Panc1 (cell line): ENCODE measurements at regions not wholly inside any gene's neighbourhood (a gene's known extent, or its start where the extent isn't known, plus 50 kb on each side); places are given as distances from the start of the nearest gene placed in this dataset.

Experiments used
- ATAC-seq: fragments of 200-7000 bp; cut with Tn5 transposase; 2 replicates; pipeline ENCODE4 v1.9.1; 2020; ENCODE audit warnings: mild to moderate bottlenecking, moderate library complexity
- BruUV-seq: library from RNA; stranded (reverse); fragments of 400-500 nt; replicated peaks from 2 replicates; lab custom pipeline; 2021; lab: Mats Ljungman, UMichigan
- CTCF ChIA-PET: fragments of 300-600 bp; sonication (Branson Sonifier 250); formaldehyde crosslinking; loops from one replicate; lab custom pipeline; 2022; ENCODE audit warnings: antibody characterized with exemption; lab: Charles Lee
- POLR2A ChIA-PET: fragments of 300-600 bp; sonication (Branson Sonifier 250); formaldehyde crosslinking; loops from one replicate; lab custom pipeline; 2022; ENCODE audit warnings: antibody characterized with exemption; lab: Charles Lee
- DNase-seq: peaks from one replicate; pipeline ENCODE4 v3.0.0-alpha.2; 2010; ENCODE audit warnings: low read depth, low spot score
- H3K27ac ChIP-seq: 2 replicates; pipeline ENCODE4 v1.5.1; 2011; ENCODE audit warnings: mild to moderate bottlenecking, low read length, inconsistent platforms
- H3K27me3 ChIP-seq: fragments of 200-500 bp; sonication (Bioruptor generic); 2 replicates; pipeline ENCODE4 v1.6.0; 2014; ENCODE audit warnings: low read length, inconsistent platforms; ENCODE audit not compliant: control insufficient read depth, insufficient read depth
- H3K36me3 ChIP-seq: fragments of 200-500 bp; sonication (Bioruptor generic); 2 replicates; pipeline ENCODE4 v1.5.1; 2014; ENCODE audit warnings: inconsistent platforms, mild to moderate bottlenecking, low read length, moderate library complexity; ENCODE audit not compliant: control insufficient read depth, insufficient read depth
- H3K4me1 ChIP-seq: 2 replicates; pipeline ENCODE4 v1.5.1; 2011; ENCODE audit warnings: inconsistent platforms, mild to moderate bottlenecking, low read length, moderate library complexity; ENCODE audit not compliant: control insufficient read depth, insufficient read depth
- H3K4me3 ChIP-seq, 2 experiments: 2 replicates each; pipeline ENCODE4 v1.5.1; 2011 to 2012; ENCODE audit warnings: low read depth in 2 of 2, low read length in 2 of 2, mild to moderate bottlenecking in 2 of 2, inconsistent platforms in 1 of 2, moderate library complexity in 1 of 2
- H3K9me3 ChIP-seq: fragments of 200-500 bp; sonication (Bioruptor generic); 2 replicates; pipeline ENCODE4 v1.5.1; 2014; ENCODE audit warnings: low read depth, mild to moderate bottlenecking, inconsistent platforms, low read length, moderate library complexity; ENCODE audit not compliant: control insufficient read depth, insufficient read depth
- POLR2AphosphoS5 ChIP-seq: IDR thresholded peaks from 2 replicates; pipeline ENCODE4 v1.6.1; 2012; ENCODE audit warnings: mild to moderate bottlenecking, low read depth, low read length, moderate library complexity
- SIN3A ChIP-seq: IDR thresholded peaks from 2 replicates; pipeline ENCODE4 v1.6.1; 2012; ENCODE audit warnings: low read depth, mild to moderate bottlenecking, low read length, moderate library complexity, borderline replicate concordance; ENCODE audit not compliant: insufficient read depth
- TCF7L2 ChIP-seq: IDR thresholded peaks from 2 replicates; pipeline ENCODE4 v1.6.1; 2011; ENCODE audit warnings: mild to moderate bottlenecking, low read depth, low read length, inconsistent platforms
- in situ Hi-C: cut with HindIII; loops from 2 replicates; pipeline ENCODE4 v1.10.0; 2016; ENCODE audit warnings: low sequenced_read_pairs, low pct_unique_long_range_greater_than_20kb
- intact Hi-C: fragments of 100-400 bp; cut with micrococcal nuclease; formaldehyde crosslinking; loops from one replicate; pipeline ENCODE4 v1.10.0; 2022; ENCODE audit not compliant: unreplicated experiment
- TF ChIP-seq, protein P1 (sequence below): fragments of 450-650 bp; IDR thresholded peaks from 2 replicates; pipeline ENCODE4 v1.5.1; 2017; ENCODE audit warnings: mild to moderate bottlenecking
- TF ChIP-seq, protein P2 (sequence below), 2 experiments: IDR thresholded peaks; 2 replicates each; pipeline ENCODE4 v1.6.1; 2011 to 2012; ENCODE audit warnings: low read depth in 2 of 2, control low read depth in 1 of 2, low read length in 1 of 2, mild to moderate bottlenecking in 1 of 2, moderate library complexity in 1 of 2; ENCODE audit not compliant: insufficient read depth in 1 of 2

DNA sequence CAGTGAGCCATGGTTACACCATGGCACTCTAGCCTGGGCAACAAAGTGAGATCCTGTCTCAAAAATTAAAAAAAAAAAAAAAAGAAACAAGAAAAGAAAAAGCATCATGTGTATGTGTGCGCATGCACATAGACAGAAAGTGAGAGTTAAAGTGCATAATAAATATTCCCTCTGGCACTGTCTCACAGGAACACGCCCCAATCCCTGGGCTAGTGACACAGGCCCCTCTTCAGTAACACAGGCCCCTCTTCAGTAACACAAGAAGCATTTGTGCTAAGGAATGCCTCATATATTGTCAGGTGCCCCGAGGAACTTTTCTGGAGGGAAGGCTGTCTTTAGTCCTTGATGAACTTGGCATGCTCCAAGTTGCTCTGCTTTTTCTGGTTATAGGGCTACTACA is 57.5 kb downstream of the RPL27A start:
- no peak overlapping the region for H3K27ac ChIP-seq
- no peak for ATAC-seq

DNA sequence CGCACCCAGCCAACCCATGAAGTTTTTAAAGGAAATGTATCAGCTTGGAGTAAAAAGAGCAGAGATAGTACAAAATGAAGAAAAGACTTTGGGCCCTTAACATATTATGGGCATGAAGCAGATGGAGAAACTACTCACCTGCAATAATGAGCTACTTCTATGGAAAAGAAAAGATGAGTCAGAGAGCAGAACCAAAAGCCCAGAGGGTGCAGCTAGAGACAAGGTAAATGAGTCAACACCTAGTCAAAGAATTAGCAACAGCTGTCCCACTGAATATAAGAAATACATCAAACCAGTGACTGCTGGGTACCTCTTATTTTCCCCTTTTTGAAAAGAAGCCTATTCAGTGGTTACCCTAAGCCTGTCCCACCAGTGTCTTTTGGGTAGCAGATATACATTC is 61.8 kb downstream of the RPL27A start:
- TF ChIP-seq, protein P1, sequence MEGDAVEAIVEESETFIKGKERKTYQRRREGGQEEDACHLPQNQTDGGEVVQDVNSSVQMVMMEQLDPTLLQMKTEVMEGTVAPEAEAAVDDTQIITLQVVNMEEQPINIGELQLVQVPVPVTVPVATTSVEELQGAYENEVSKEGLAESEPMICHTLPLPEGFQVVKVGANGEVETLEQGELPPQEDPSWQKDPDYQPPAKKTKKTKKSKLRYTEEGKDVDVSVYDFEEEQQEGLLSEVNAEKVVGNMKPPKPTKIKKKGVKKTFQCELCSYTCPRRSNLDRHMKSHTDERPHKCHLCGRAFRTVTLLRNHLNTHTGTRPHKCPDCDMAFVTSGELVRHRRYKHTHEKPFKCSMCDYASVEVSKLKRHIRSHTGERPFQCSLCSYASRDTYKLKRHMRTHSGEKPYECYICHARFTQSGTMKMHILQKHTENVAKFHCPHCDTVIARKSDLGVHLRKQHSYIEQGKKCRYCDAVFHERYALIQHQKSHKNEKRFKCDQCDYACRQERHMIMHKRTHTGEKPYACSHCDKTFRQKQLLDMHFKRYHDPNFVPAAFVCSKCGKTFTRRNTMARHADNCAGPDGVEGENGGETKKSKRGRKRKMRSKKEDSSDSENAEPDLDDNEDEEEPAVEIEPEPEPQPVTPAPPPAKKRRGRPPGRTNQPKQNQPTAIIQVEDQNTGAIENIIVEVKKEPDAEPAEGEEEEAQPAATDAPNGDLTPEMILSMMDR, result no peak
- TF ChIP-seq, protein P2, sequence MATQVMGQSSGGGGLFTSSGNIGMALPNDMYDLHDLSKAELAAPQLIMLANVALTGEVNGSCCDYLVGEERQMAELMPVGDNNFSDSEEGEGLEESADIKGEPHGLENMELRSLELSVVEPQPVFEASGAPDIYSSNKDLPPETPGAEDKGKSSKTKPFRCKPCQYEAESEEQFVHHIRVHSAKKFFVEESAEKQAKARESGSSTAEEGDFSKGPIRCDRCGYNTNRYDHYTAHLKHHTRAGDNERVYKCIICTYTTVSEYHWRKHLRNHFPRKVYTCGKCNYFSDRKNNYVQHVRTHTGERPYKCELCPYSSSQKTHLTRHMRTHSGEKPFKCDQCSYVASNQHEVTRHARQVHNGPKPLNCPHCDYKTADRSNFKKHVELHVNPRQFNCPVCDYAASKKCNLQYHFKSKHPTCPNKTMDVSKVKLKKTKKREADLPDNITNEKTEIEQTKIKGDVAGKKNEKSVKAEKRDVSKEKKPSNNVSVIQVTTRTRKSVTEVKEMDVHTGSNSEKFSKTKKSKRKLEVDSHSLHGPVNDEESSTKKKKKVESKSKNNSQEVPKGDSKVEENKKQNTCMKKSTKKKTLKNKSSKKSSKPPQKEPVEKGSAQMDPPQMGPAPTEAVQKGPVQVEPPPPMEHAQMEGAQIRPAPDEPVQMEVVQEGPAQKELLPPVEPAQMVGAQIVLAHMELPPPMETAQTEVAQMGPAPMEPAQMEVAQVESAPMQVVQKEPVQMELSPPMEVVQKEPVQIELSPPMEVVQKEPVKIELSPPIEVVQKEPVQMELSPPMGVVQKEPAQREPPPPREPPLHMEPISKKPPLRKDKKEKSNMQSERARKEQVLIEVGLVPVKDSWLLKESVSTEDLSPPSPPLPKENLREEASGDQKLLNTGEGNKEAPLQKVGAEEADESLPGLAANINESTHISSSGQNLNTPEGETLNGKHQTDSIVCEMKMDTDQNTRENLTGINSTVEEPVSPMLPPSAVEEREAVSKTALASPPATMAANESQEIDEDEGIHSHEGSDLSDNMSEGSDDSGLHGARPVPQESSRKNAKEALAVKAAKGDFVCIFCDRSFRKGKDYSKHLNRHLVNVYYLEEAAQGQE (IDR thresholded peaks at IDR 0.05; ENCODE audit: insufficient read depth in 1 of 2, low read depth in 2 of 2, low read length in 1 of 2), result no peak
- TF ChIP-seq SIN3A (no peak), TCF7L2 (no peak), POLR2AphosphoS5 (no peak)
- Histone ChIP-seq H3K4me3 (no peak overlapping the region), H3K27me3 (no peaks in the 10 kb centered on the region), H3K36me3 (no peaks in the 10 kb centered on the region), H3K9me3 (no peaks in the 10 kb centered on the region), H3K27ac (no peak overlapping the region), H3K4me1 (no peaks in the 10 kb centered on the region)
- DNase-seq, result no peak
- BruUV-seq, result no TSS peak
- ATAC-seq, result peak; percentile 46
- ChIA-PET CTCF (no interaction called here), POLR2A (no interaction called here)
- in situ Hi-C loops (no loop called here), intact Hi-C loops (no loop called here)

More for the DNA sequence above, 57.5 kb downstream of the RPL27A start:
- intact Hi-C loops (no loop called here), in situ Hi-C loops (no loop called here)
- TF ChIP-seq TCF7L2 (no peak), POLR2AphosphoS5 (no peak), SIN3A (no peak)
- TF ChIP-seq, protein P1, result no peak
- TF ChIP-seq, protein P2 (IDR thresholded peaks at IDR 0.05; ENCODE audit: insufficient read depth in 1 of 2, low read depth in 2 of 2, low read length in 1 of 2), result no peak
- Histone ChIP-seq H3K4me1 (no peaks in the 10 kb centered on the region), H3K9me3 (no peaks in the 10 kb centered on the region), H3K36me3 (no peaks in the 10 kb centered on the region), H3K27me3 (no peaks in the 10 kb centered on the region), H3K4me3 (no peak overlapping the region)
- ChIA-PET CTCF (interaction anchor here (0.7 kb wide), 1 partner anchor 325 kb away, joined by 4 read pairs; no protein-coding TSS in a partner anchor), POLR2A (no interaction called here)
- BruUV-seq, result no TSS peak
- no peak for DNase-seq
